Tibial nerve (tissue), 4 donors: ENCODE measurements at regions not wholly inside any gene's neighbourhood (a gene's known extent, or its start where the extent isn't known, plus 50 kb on each side); places are given as distances from the start of the nearest gene placed in this dataset.
A peak's percentile ranks its signal among the peaks of the same experiment; 100 is the strongest.

Experiments used
- DNase-seq, 2 donors: peaks; one replicate each; pipeline ENCODE4 v3.0.0-alpha.2; 2019; ENCODE audit warnings: low spot score in 2 of 2
- H3K27ac ChIP-seq, 4 donors: fragments of 200-600 bp; sonication (generic) in 3 of 4; one replicate each; pipeline ENCODE4 v1.5.1; 2017 to 2019; ENCODE audit warnings: mild to moderate bottlenecking in 1 of 4
- H3K27me3 ChIP-seq, 2 donors: fragments of 200-600 bp; sonication (generic) in 1 of 2; one replicate each; pipeline versions ENCODE4 v1.5.1 to v1.6.0; 2017 to 2019
- H3K36me3 ChIP-seq, 3 donors: fragments of 200-600 bp; sonication (generic); one replicate each; pipeline ENCODE4 v1.5.1; 2018 to 2019
- H3K4me1 ChIP-seq, 4 donors: fragments of 200-600 bp; sonication (generic) in 3 of 4; one replicate each; pipeline ENCODE4 v1.5.1; 2017 to 2019
- H3K4me3 ChIP-seq, 4 donors: fragments of 200-600 bp; sonication (generic) in 3 of 4; one replicate each; pipeline ENCODE4 v1.5.1; 2017 to 2019; ENCODE audit warnings: mild to moderate bottlenecking in 1 of 4, moderate library complexity in 1 of 4
- H3K9me3 ChIP-seq, 4 donors: fragments of 200-600 bp; sonication (generic) in 3 of 4; one replicate each; pipeline ENCODE4 v1.5.1; 2017 to 2019
- EP300 ChIP-seq, 2 donors: sonication (generic); formaldehyde crosslinking; IDR thresholded peaks; one replicate each; pipeline ENCODE4 v1.6.1; 2017; ENCODE audit warnings: antibody characterized with exemption in 2 of 2, mild to moderate bottlenecking in 1 of 2
- POLR2A ChIP-seq, 2 donors: fragments of 450-650 bp; IDR thresholded peaks; one replicate each; pipeline ENCODE4 v1.6.1; 2017; ENCODE audit warnings: antibody characterized with exemption in 2 of 2, mild to moderate bottlenecking in 2 of 2, moderate library complexity in 2 of 2
- WGBS, 2 donors: methylation state at CpG; one replicate each; pipeline ENCODE4 v1.1.5; 2018; 5-methylcytosine and 5-hydroxymethylcytosine counted together
- TF ChIP-seq, protein P1 (sequence below), 5 experiments: fragments of 200-600 bp in 3 of 5; fragments of 450-650 bp in 2 of 5; sonication (generic) in 3 of 5; IDR thresholded peaks; one replicate each; pipeline ENCODE4 v1.5.1; 2016 to 2019; ENCODE audit warnings: antibody characterized with exemption in 5 of 5, mild to moderate bottlenecking in 3 of 5, moderate library complexity in 2 of 5

DNA sequence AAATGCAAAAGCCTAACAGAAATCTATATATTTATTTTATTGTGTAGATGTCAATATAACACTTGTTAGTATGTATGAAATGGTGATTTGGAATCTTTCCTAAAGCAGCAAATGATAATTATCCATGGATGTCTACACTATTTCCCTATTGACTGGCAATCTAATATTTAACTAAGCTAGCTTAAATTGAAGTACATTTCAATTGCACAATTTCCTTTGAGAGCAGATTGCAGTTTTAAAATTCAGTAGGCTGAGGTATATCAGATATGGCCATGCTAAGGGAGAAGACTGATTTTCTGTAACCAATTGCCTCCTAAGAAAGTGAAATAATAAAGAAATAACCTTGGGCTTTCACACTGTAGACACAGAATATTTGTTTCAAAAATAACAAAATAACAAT is 90.1 kb upstream of the KCNJ3 start:
- Histone ChIP-seq H3K4me1 (no peaks in the 10 kb centered on the region), H3K4me3 (no peak overlapping the region), H3K27me3 (no peaks in the 10 kb centered on the region), H3K9me3 (no peaks in the 10 kb centered on the region), H3K27ac (no peak overlapping the region), H3K36me3 (no peaks in the 10 kb centered on the region)
- TF ChIP-seq EP300 (IDR thresholded peaks at IDR 0.05) (no peak), POLR2A (IDR thresholded peaks at IDR 0.05) (no peak)
- TF ChIP-seq, protein P1, sequence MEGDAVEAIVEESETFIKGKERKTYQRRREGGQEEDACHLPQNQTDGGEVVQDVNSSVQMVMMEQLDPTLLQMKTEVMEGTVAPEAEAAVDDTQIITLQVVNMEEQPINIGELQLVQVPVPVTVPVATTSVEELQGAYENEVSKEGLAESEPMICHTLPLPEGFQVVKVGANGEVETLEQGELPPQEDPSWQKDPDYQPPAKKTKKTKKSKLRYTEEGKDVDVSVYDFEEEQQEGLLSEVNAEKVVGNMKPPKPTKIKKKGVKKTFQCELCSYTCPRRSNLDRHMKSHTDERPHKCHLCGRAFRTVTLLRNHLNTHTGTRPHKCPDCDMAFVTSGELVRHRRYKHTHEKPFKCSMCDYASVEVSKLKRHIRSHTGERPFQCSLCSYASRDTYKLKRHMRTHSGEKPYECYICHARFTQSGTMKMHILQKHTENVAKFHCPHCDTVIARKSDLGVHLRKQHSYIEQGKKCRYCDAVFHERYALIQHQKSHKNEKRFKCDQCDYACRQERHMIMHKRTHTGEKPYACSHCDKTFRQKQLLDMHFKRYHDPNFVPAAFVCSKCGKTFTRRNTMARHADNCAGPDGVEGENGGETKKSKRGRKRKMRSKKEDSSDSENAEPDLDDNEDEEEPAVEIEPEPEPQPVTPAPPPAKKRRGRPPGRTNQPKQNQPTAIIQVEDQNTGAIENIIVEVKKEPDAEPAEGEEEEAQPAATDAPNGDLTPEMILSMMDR (IDR thresholded peaks at IDR 0.05) = no peak
- no peak for DNase-seq

DNA sequence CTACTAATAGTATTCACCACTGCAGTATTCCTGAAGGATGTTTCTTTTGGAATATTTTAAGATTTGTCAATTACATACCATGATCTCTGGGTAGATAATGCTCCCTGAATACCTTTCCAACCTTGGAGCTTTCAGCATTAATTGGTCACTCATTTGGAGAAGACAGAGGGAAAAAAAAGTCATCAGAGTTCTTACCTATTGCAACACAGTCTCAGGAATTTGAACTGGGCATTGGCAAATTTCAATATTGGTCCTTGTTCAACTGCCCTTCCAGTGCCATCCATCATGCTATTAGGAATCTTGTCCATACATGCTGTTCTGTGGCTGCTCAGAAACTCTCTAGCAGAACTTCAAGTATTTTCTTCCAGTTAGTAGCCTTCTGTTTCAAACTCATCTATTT is 83.6 kb upstream of the KCNJ3 start:
- H3K27me3 ChIP-seq = no peaks in the 10 kb centered on the region
- TF ChIP-seq, protein P1 (IDR thresholded peaks at IDR 0.05) = no peak
- TF ChIP-seq EP300 (IDR thresholded peaks at IDR 0.05) (no peak), POLR2A (IDR thresholded peaks at IDR 0.05) (no peak)
- no peaks in the 10 kb centered on the region for H3K36me3 ChIP-seq
- H3K4me1 ChIP-seq = no peaks in the 10 kb centered on the region
- H3K9me3 ChIP-seq = no peaks in the 10 kb centered on the region
- no peak overlapping the region for H3K4me3 ChIP-seq
- no peak overlapping the region for H3K27ac ChIP-seq
- no peak for DNase-seq

DNA sequence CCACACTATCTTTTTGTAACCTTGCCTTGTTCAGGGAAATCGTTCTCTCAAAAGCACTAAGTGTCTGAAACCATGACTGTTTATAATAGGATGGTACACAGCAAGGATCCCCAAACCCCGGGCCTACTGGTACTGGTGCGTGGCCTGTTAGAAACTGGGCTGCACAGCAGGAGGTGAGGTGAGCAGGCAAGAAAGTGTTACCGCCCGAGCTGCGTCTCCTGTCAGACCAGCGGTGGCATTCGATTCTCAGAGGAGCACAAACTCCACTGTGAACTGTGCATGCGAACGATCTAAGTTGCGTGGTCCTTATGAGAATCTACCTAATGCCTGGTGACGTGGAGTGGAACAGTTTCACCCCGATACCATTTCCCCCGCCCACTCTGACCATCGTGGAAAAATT is 81.8 kb upstream of the KCNJ3 start:
- H3K27ac ChIP-seq = no peak overlapping the region
- no peaks in the 10 kb centered on the region for H3K9me3 ChIP-seq
- 90 to 91% methylated on average over 15 of the region's 15 CpGs for WGBS, 2 donors
- TF ChIP-seq POLR2A (IDR thresholded peaks at IDR 0.05) = no peak
- TF ChIP-seq, protein P1 (IDR thresholded peaks at IDR 0.05) = no peak
- TF ChIP-seq EP300 (IDR thresholded peaks at IDR 0.05) = no peak
- no peak overlapping the region for H3K4me3 ChIP-seq
- no peaks in the 10 kb centered on the region for H3K27me3 ChIP-seq
- H3K4me1 ChIP-seq = no peaks in the 10 kb centered on the region
- no peak for DNase-seq
- H3K36me3 ChIP-seq = no peaks in the 10 kb centered on the region

DNA sequence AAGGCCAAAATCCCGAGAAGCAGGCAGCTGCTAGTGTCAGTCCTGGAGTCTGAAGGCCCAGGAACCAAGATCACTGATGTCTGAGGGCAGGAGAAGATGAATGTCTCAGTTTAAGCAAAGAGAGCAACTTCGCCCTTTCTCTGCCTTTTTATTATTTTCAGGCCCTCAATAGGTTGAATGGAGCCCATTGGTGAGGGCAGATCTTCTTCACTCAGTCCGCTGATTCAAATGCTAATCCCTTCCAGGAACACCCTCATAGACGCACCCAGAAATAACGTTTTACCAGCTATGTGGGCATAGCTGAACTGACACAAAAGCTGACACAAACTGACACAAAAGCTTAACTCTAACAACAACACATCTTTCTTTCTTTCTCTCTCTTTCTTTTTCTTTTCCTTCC is 78.0 kb upstream of the KCNJ3 start:
- Histone ChIP-seq H3K9me3 (no peaks in the 10 kb centered on the region), H3K4me3 (no peak overlapping the region), H3K27ac (no peak overlapping the region), H3K27me3 (no peaks in the 10 kb centered on the region), H3K4me1 (no peaks in the 10 kb centered on the region), H3K36me3 (no peaks in the 10 kb centered on the region)
- no peak for DNase-seq
- TF ChIP-seq POLR2A (IDR thresholded peaks at IDR 0.05) (no peak), EP300 (IDR thresholded peaks at IDR 0.05) (no peak)
- TF ChIP-seq, protein P1 (IDR thresholded peaks at IDR 0.05) = no peak
- 77 to 82% methylated on average over 5 of the region's 5 CpGs for WGBS, 2 donors

DNA sequence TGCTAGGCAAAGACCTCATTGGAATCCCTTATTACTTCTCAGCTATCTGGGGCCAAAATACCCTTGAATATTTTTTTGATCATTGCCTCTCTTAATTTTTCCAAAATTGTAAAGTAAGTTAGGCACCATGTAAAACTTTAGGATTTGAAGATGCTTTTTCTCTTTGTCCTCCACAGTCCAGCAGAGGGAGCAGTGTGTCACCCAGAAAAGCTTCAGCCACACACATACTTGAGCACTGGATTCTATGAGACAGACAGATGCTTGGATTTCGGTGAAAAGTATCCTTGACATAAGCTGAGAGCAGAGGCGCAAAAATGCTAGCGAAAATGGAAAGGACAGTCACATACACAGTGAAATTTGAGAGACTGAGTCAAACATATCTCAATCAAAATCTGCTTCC is 74.7 kb upstream of the KCNJ3 start:
- peak in 1 of 2 donors; percentile 56 for DNase-seq
- H3K27ac ChIP-seq = no peak overlapping the region
- no peaks in the 10 kb centered on the region for H3K9me3 ChIP-seq
- H3K4me1 ChIP-seq = no peaks in the 10 kb centered on the region
- WGBS, 2 donors = 27 to 39% methylated on average over 3 of the region's 3 CpGs
- TF ChIP-seq EP300 (IDR thresholded peaks at IDR 0.05) = no peak
- TF ChIP-seq, protein P1 (IDR thresholded peaks at IDR 0.05) = peak; percentile 33 to 64 (median 57)
- no peak for TF ChIP-seq POLR2A (IDR thresholded peaks at IDR 0.05)
- H3K36me3 ChIP-seq = no peaks in the 10 kb centered on the region
- H3K4me3 ChIP-seq = no peak overlapping the region
- H3K27me3 ChIP-seq = no peaks in the 10 kb centered on the region
